HUES6 (cell line): ENCODE measurements at regions not wholly inside any gene's neighbourhood (a gene's known extent, or its start where the extent isn't known, plus 50 kb on each side); places are given as distances from the start of the nearest gene placed in this dataset.
"Not testable (repeated sequence)": the region's sequence is repeated elsewhere in the genome, so short reads cannot be mapped to it uniquely, and the experiment has no call there.

Experiments used
- H3K27ac ChIP-seq: 2 replicates; pipeline ENCODE4 v1.7.0; 2013; ENCODE audit warnings: low read depth, mild to moderate bottlenecking, low read length, inconsistent platforms
- H3K27me3 ChIP-seq: 2 replicates; pipeline ENCODE4 v1.6.1; 2013; ENCODE audit warnings: low read length; ENCODE audit not compliant: control insufficient read depth, insufficient read depth
- H3K36me3 ChIP-seq: 2 replicates; pipeline ENCODE4 v1.6.1; 2013; ENCODE audit warnings: low read length; ENCODE audit not compliant: control insufficient read depth, insufficient read depth
- H3K4me1 ChIP-seq: 2 replicates; pipeline ENCODE4 v1.6.1; 2013; ENCODE audit warnings: low read length; ENCODE audit not compliant: control insufficient read depth, insufficient read depth
- H3K4me3 ChIP-seq: 2 replicates; pipeline ENCODE4 v1.5.1; 2013; ENCODE audit warnings: low read depth, low read length
- H3K9ac ChIP-seq: one replicate; pipeline ENCODE4 v1.6.1; 2013; ENCODE audit warnings: mild to moderate bottlenecking, low read length
- H3K9me3 ChIP-seq: 2 replicates; pipeline ENCODE4 v1.6.1; 2013; ENCODE audit warnings: low read depth, low read length; ENCODE audit not compliant: control insufficient read depth, insufficient read depth

GRCh38 chr16:22693638-22694340, 120.2 kb upstream of the HS3ST2 start:
- no peak overlapping the region for H3K9ac ChIP-seq
- H3K9me3 ChIP-seq: no peaks in the 10 kb centered on the region
- no peak overlapping the region for H3K27ac ChIP-seq
- no peaks in the 10 kb centered on the region for H3K36me3 ChIP-seq
- H3K4me3 ChIP-seq: no peak overlapping the region
- no peaks in the 10 kb centered on the region for H3K4me1 ChIP-seq
- no peaks in the 10 kb centered on the region for H3K27me3 ChIP-seq

GRCh38 chr16:22694887-22695382, 119.0 kb upstream of the HS3ST2 start:
- Histone ChIP-seq H3K27me3 (no peaks in the 10 kb centered on the region), H3K4me3 (no peak overlapping the region), H3K27ac (no peak overlapping the region), H3K9ac (no peak overlapping the region), H3K4me1 (no peaks in the 10 kb centered on the region), H3K9me3 (no peaks in the 10 kb centered on the region), H3K36me3 (no peaks in the 10 kb centered on the region)

GRCh38 chr16:22695773-22696172, 118.2 kb upstream of the HS3ST2 start:
- not testable (repeated sequence) for H3K36me3 ChIP-seq, H3K4me1 ChIP-seq, H3K27me3 ChIP-seq, H3K27ac ChIP-seq, H3K9me3 ChIP-seq, H3K9ac ChIP-seq, H3K4me3 ChIP-seq

GRCh38 chr16:22699356-22699755, 114.6 kb upstream of the HS3ST2 start:
- Histone ChIP-seq H3K36me3 (no peaks in the 10 kb centered on the region), H3K9me3 (no peaks in the 10 kb centered on the region), H3K4me1 (0 out of 2 replicates have a peak, but pooled peaks cover 2% of the 10 kb centered on the region), H3K4me3 (no peak overlapping the region), H3K27me3 (no peaks in the 10 kb centered on the region), H3K27ac (no peak overlapping the region), H3K9ac (no peak overlapping the region)

GRCh38 chr16:22705799-22706198, 108.2 kb upstream of the HS3ST2 start:
- Histone ChIP-seq H3K4me1 (0 out of 2 replicates have a peak, but pooled peaks cover 4% of the 10 kb centered on the region), H3K27me3 (no peaks in the 10 kb centered on the region), H3K9me3 (no peaks in the 10 kb centered on the region), H3K27ac (no peak overlapping the region), H3K36me3 (no peaks in the 10 kb centered on the region), H3K9ac (no peak overlapping the region), H3K4me3 (no peak overlapping the region)

- Histone ChIP-seq H3K9ac (no peak overlapping the region), H3K27ac (no peak overlapping the region), H3K4me3 (no peak overlapping the region), H3K36me3 (no peaks in the 10 kb centered on the region), H3K27me3 (no peaks in the 10 kb centered on the region), H3K4me1 (no peaks in the 10 kb centered on the region), H3K9me3 (peaks cover 13% of the 10 kb centered on the region)
Observed at GRCh38 chr16:22710326-22710725, 103.6 kb upstream of the HS3ST2 start.

GRCh38 chr16:22711847-22712246, 102.1 kb upstream of the HS3ST2 start:
- Histone ChIP-seq H3K4me3 (no peak overlapping the region), H3K27ac (no peak overlapping the region), H3K9me3 (peaks cover 13% of the 10 kb centered on the region), H3K27me3 (no peaks in the 10 kb centered on the region), H3K4me1 (no peaks in the 10 kb centered on the region), H3K9ac (no peak overlapping the region), H3K36me3 (no peaks in the 10 kb centered on the region)

- Histone ChIP-seq H3K4me3 (no peak overlapping the region), H3K36me3 (no peaks in the 10 kb centered on the region), H3K27me3 (no peaks in the 10 kb centered on the region), H3K27ac (no peak overlapping the region), H3K4me1 (no peaks in the 10 kb centered on the region), H3K9me3 (peaks cover 13% of the 10 kb centered on the region), H3K9ac (no peak overlapping the region)
Observed at GRCh38 chr16:22712471-22712870, 101.5 kb upstream of the HS3ST2 start.

GRCh38 chr16:22718598-22718997, 95.4 kb upstream of the HS3ST2 start:
- H3K27me3 ChIP-seq, H3K9ac ChIP-seq, H3K27ac ChIP-seq, H3K36me3 ChIP-seq, H3K9me3 ChIP-seq, H3K4me3 ChIP-seq, H3K4me1 ChIP-seq: not testable (repeated sequence)

GRCh38 chr16:22719945-22720344, 94.0 kb upstream of the HS3ST2 start:
- H3K4me3 ChIP-seq: no peak overlapping the region
- no peaks in the 10 kb centered on the region for H3K27me3 ChIP-seq
- H3K9ac ChIP-seq: no peak overlapping the region
- no peak overlapping the region for H3K27ac ChIP-seq
- H3K4me1 ChIP-seq: 0 out of 2 replicates have a peak, but pooled peaks cover 5% of the 10 kb centered on the region
- peaks cover 3% of the 10 kb centered on the region; the same call in 1 of the 2 replicates for H3K9me3 ChIP-seq
- no peaks in the 10 kb centered on the region for H3K36me3 ChIP-seq

- no peak overlapping the region for H3K9ac ChIP-seq
- no peaks in the 10 kb centered on the region for H3K27me3 ChIP-seq
- H3K27ac ChIP-seq: no peak overlapping the region
- H3K4me1 ChIP-seq: 0 out of 2 replicates have a peak, but pooled peaks cover 5% of the 10 kb centered on the region
- H3K9me3 ChIP-seq: peaks cover 3% of the 10 kb centered on the region; the same call in 1 of the 2 replicates
- no peaks in the 10 kb centered on the region for H3K36me3 ChIP-seq
- H3K4me3 ChIP-seq: no peak overlapping the region
Observed at GRCh38 chr16:22721511-22722100, 92.4 kb upstream of the HS3ST2 start.
